CD4-positive, alpha-beta memory T cell (primary cell): ENCODE measurements at regions not wholly inside any gene's neighbourhood (a gene's known extent, or its start where the extent isn't known, plus 50 kb on each side); places are given as distances from the start of the nearest gene placed in this dataset.

ENCODE experiments used
- CTCF ChIA-PET: fragments of 350-600 bp; sonication (Branson Sonifier 250); formaldehyde crosslinking; loops from one replicate; lab custom pipeline; 2021; ENCODE audit warnings: inconsistent platforms; ENCODE audit not compliant: partially characterized antibody; lab: Charles Lee
- POLR2A ChIA-PET: fragments of 350-600 bp; sonication (Branson Sonifier 250); formaldehyde crosslinking; loops from one replicate; lab custom pipeline; 2021; ENCODE audit not compliant: partially characterized antibody; lab: Charles Lee
- DNase-seq, 5 donors: peaks; one replicate each; pipeline versions ENCODE4 v3.0.0 to v3.0.0-alpha.2; 2020 to 2022; ENCODE audit warnings: mixed read lengths in 1 of 5
- H3K27ac ChIP-seq: one replicate; pipeline ENCODE4 v1.7.0; 2013; ENCODE audit warnings: low read depth, low read length
- H3K27me3 ChIP-seq: 2 replicates; pipeline ENCODE4 v1.7.0; 2013; ENCODE audit warnings: mild to moderate bottlenecking, low read length, moderate library complexity; ENCODE audit not compliant: insufficient read depth
- H3K36me3 ChIP-seq: 2 replicates; pipeline ENCODE4 v1.7.0; 2013; ENCODE audit warnings: mild to moderate bottlenecking, low read length, moderate library complexity; ENCODE audit not compliant: insufficient read depth
- H3K4me1 ChIP-seq: 2 replicates; pipeline ENCODE4 v1.7.0; 2013; ENCODE audit warnings: mild to moderate bottlenecking, low read length, moderate library complexity; ENCODE audit not compliant: insufficient read depth
- H3K4me3 ChIP-seq, 2 donors: one replicate each; pipeline ENCODE4 v1.7.0; 2013; ENCODE audit warnings: low read length in 2 of 2, mild to moderate bottlenecking in 1 of 2
- H3K9me3 ChIP-seq, 2 donors: one replicate each; pipeline ENCODE4 v1.7.0; 2013; ENCODE audit warnings: low read length in 2 of 2, control low read depth in 1 of 2; ENCODE audit not compliant: control insufficient read depth in 1 of 2
- H3K27ac Mint-ChIP-seq, 7 donors: one replicate each; pipeline ENCODE4 v1.8.0; 2020 to 2021; ENCODE audit warnings: mixed read lengths in 7 of 7, mild to moderate bottlenecking in 6 of 7, inconsistent platforms in 3 of 7, moderate library complexity in 3 of 7
- H3K27me3 Mint-ChIP-seq, 2 donors: one replicate each; pipeline ENCODE4 v1.8.0; 2020 to 2021; ENCODE audit warnings: mixed read lengths in 2 of 2
- H3K36me3 Mint-ChIP-seq, 2 donors: one replicate each; pipeline ENCODE4 v1.8.0; 2020 to 2021; ENCODE audit warnings: mixed read lengths in 2 of 2, inconsistent platforms in 1 of 2, mild to moderate bottlenecking in 1 of 2
- H3K4me1 Mint-ChIP-seq, 4 donors: one replicate each; pipeline ENCODE4 v1.8.0; 2020 to 2021; ENCODE audit warnings: mixed read lengths in 4 of 4, mild to moderate bottlenecking in 1 of 4
- H3K4me3 Mint-ChIP-seq, 8 donors: one replicate each; pipeline ENCODE4 v1.8.0; 2020 to 2021; ENCODE audit warnings: mixed read lengths in 8 of 8, mild to moderate bottlenecking in 7 of 8, moderate library complexity in 6 of 8, inconsistent platforms in 3 of 8
- H3K9me3 Mint-ChIP-seq, 8 donors: one replicate each; pipeline ENCODE4 v1.8.0; 2020 to 2021; ENCODE audit warnings: mixed read lengths in 8 of 8, mild to moderate bottlenecking in 5 of 8, inconsistent platforms in 3 of 8, moderate library complexity in 1 of 8
- intact Hi-C: fragments of 100-400 bp; cut with micrococcal nuclease; formaldehyde crosslinking; loops from one replicate; pipeline ENCODE4 v1.15.1; 2023

DNA sequence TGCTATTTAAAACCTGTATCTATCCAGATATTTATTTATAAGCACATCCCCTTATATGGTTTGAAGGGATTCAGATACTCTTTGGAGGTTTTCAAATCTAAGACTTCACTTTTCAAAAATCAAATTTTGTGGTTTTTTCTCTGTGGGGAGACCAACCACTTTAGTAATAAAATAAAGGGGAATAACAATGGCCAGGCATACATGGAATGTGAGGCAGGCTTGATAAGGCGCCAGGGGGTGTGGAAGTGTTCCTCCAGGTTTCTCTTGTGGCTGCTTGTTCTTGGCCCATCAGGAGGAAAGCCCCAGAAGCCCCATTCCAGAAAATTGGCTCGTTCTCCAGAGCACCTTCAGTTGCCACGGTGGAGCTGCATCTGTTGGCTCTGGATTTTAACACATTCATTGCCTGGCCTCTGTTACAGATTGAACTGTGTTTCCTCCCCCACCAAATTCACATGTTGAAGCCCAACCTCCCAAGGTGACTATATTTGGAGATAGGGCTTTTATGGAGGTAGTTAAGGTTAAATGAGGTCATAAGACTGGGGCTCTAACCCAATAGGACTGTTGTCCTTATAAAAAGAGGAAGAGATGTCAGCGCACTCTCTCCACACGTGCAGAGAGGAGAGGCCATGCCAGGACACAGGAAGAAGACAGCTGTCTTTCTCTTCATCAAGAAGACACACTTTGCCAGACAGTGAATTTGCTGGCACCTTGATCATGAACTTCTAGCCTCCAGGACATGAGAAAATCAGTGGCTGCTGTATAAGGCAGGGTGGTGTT, 195.9 kb downstream of the TMEM38B start:
- DNase-seq, result no peak
- no peak overlapping the region for H3K27ac Mint-ChIP-seq
- H3K4me3 Mint-ChIP-seq, result no peak overlapping the region
- ChIA-PET POLR2A (no interaction called here), CTCF (interaction anchor here (2.4 kb wide), 1 partner anchor 8 kb away, joined by 13 read pairs; no protein-coding TSS in a partner anchor)
- H3K27me3 Mint-ChIP-seq, result no peaks in the 10 kb centered on the region
- no peaks in the 10 kb centered on the region for H3K9me3 ChIP-seq
- no peaks in the 10 kb centered on the region for H3K4me1 Mint-ChIP-seq
- H3K36me3 ChIP-seq, result no peaks in the 10 kb centered on the region
- no peaks in the 10 kb centered on the region for H3K4me1 ChIP-seq
- H3K36me3 Mint-ChIP-seq, result no peaks in the 10 kb centered on the region
- no peaks in the 10 kb centered on the region for H3K27me3 ChIP-seq
- no peak overlapping the region for H3K27ac ChIP-seq
- intact Hi-C loops, result no loop called here
- H3K4me3 ChIP-seq, result no peak overlapping the region
- no peaks in the 10 kb centered on the region for H3K9me3 Mint-ChIP-seq

DNA sequence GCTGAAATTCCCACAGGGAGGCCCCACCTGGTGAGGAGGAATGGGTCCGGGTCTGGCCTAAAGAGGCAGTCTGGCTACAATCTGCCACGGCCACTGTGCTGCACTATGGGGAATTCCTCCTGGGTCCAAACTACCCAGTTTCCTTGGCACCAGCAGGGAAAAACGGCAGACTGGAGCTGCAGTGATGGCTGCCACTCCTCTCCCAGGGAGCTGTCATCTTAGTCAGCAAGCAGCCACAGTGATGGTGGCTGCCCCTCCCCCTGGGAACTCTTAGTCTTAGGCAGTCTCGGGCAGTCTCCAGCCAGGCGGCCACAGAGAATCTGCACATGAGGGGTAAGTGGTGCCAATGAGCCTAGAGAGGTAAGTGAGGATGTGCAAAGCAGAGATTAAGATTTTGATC, 205.8 kb downstream of the TMEM38B start:
- no peak for DNase-seq
- no peak overlapping the region for H3K4me3 Mint-ChIP-seq
- H3K27ac ChIP-seq, result no peak overlapping the region
- no peaks in the 10 kb centered on the region for H3K27me3 ChIP-seq
- no peaks in the 10 kb centered on the region for H3K9me3 ChIP-seq
- no peak overlapping the region for H3K4me3 ChIP-seq
- ChIA-PET CTCF (no interaction called here), POLR2A (no interaction called here)
- H3K27ac Mint-ChIP-seq, result no peak overlapping the region
- no peaks in the 10 kb centered on the region for H3K36me3 ChIP-seq
- H3K9me3 Mint-ChIP-seq, result peaks cover 0 to 4% (median 1%) of the 10 kb centered on the region in 8 donors
- H3K36me3 Mint-ChIP-seq, result no peaks in the 10 kb centered on the region
- no peaks in the 10 kb centered on the region for H3K4me1 Mint-ChIP-seq
- intact Hi-C loops, result no loop called here
- no peaks in the 10 kb centered on the region for H3K4me1 ChIP-seq
- peaks cover 0 to 3% of the 10 kb centered on the region in 2 donors for H3K27me3 Mint-ChIP-seq

DNA sequence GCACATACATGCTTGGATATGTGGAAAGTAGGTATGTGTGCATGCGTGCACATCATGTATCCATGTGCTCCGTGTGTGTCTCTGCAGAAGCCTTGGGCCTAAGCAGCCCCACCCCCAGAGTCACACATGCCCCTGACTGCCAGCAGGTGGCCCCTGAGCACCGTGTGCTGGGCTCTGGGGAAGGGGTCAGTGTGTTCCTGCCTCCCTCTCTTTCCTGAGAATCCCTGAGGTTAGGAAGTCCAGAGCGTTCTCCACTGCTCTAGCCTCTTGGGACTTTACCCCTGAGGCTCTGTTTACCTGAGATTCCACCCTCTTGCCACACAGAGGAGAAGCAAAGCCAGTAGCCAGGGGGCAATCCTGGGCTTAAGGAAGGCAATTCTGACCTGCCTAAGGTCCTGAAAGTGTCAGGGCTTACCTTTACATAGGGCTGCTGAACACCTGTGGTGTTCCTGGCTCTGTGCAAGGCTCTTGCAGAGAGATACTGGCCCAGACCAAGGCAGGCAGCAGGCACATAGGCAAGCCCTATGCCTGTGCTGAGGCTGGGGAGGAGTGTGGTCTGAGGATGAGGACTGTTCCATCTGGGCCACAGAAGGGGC, 207.3 kb downstream of the TMEM38B start:
- no peak overlapping the region for H3K27ac Mint-ChIP-seq
- Histone ChIP-seq H3K27me3 (no peaks in the 10 kb centered on the region), H3K36me3 (no peaks in the 10 kb centered on the region), H3K27ac (no peak overlapping the region), H3K4me1 (no peaks in the 10 kb centered on the region), H3K4me3 (no peak overlapping the region), H3K9me3 (no peaks in the 10 kb centered on the region)
- no peak overlapping the region for H3K4me3 Mint-ChIP-seq
- peaks cover 0 to 3% of the 10 kb centered on the region in 2 donors for H3K27me3 Mint-ChIP-seq
- no peak for DNase-seq
- intact Hi-C loops, result no loop called here
- H3K4me1 Mint-ChIP-seq, result no peaks in the 10 kb centered on the region
- no peaks in the 10 kb centered on the region for H3K36me3 Mint-ChIP-seq
- POLR2A ChIA-PET, result no interaction called here
- CTCF ChIA-PET, result no interaction called here
- H3K9me3 Mint-ChIP-seq, result peaks cover 0 to 6% (median 0%) of the 10 kb centered on the region in 8 donors

DNA sequence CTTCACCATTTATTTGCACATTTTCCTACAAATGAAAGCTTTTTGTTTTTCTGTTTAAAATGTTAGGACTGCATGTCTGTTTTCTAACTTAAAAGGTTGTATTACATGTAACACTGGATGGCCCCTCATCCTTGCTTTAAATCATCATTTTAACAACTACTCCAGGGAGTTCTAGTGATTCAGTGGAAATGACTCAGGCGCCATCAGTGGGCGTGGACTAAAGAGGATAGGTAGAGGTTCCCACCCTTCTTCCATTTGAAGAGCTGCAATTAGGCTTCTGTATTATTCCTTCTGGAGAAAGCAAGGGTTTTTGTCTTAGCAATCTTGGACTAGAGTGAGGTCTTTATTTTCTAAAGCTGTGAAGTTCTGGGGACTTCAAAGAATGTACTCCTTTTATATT, 213.7 kb downstream of the TMEM38B start:
- H3K27me3 Mint-ChIP-seq, result peaks cover 0 to 3% of the 10 kb centered on the region in 2 donors
- H3K36me3 Mint-ChIP-seq, result no peaks in the 10 kb centered on the region
- peaks cover 0 to 6% (median 0%) of the 10 kb centered on the region in 8 donors for H3K9me3 Mint-ChIP-seq
- no peak overlapping the region for H3K4me3 Mint-ChIP-seq
- ChIA-PET CTCF (interaction anchor here (0.9 to 1.4 kb wide), 2 partner anchors 24 to 26 kb away, joined by 3 read pairs; no protein-coding TSS in a partner anchor), POLR2A (no interaction called here)
- intact Hi-C loops, result no loop called here
- H3K36me3 ChIP-seq, result no peaks in the 10 kb centered on the region
- H3K27me3 ChIP-seq, result no peaks in the 10 kb centered on the region
- H3K9me3 ChIP-seq, result no peaks in the 10 kb centered on the region
- H3K4me3 ChIP-seq, result no peak overlapping the region
- H3K4me1 Mint-ChIP-seq, result no peaks in the 10 kb centered on the region
- no peaks in the 10 kb centered on the region for H3K4me1 ChIP-seq
- no peak overlapping the region for H3K27ac ChIP-seq
- H3K27ac Mint-ChIP-seq, result no peak overlapping the region
- DNase-seq, result no peak

DNA sequence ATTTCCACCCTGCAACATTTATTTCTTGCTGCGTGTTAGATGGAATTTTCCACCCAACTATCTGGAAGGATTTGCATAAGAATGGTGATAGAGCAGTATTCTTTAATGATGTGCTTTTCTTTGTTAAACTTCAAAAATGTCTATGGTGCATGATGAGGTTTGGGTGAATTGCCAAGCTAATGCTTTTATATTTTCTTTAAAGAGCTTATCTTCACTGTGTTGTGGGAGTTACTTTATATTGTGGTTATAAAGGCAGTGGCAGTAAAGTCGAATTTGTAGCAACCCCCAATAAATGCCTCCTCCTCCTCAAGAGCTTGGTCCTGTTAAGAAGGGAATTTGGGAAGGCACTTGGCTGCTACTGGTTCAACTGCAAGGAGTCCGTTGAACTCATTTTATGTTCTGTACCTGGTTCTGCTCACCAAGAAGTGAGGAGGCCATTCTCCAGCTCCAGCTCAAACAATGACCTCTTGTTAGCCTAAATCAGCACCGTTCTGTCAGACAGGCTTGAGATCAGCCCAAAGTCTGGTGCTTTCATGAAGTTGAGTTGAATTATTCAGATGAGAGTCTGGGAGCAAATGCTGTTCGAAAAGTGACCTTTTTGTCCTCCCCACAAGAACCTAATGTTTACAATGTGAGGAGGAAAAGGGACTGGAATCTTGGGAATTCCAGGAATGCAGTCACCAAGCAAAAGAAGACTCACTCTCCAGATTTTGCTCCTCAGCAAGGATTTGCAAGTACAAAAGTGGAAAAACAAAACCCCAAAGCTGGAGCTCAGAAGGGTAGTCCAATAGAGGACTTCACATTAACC, 217.0 kb downstream of the TMEM38B start:
- H3K27ac ChIP-seq, result no peak overlapping the region
- Mint-ChIP-seq H3K27me3 (peaks cover 0 to 1% of the 10 kb centered on the region in 2 donors), H3K9me3 (peaks cover 0 to 4% (median 0%) of the 10 kb centered on the region in 8 donors), H3K27ac (no peak overlapping the region), H3K4me3 (no peak overlapping the region), H3K4me1 (no peaks in the 10 kb centered on the region), H3K36me3 (no peaks in the 10 kb centered on the region)
- no peaks in the 10 kb centered on the region for H3K36me3 ChIP-seq
- no peak overlapping the region for H3K4me3 ChIP-seq
- ChIA-PET CTCF (no interaction called here), POLR2A (interaction anchor here (0.5 kb wide), 1 partner anchor 18 kb away, joined by 7 read pairs; no protein-coding TSS in a partner anchor)
- no peaks in the 10 kb centered on the region for H3K9me3 ChIP-seq
- H3K27me3 ChIP-seq, result no peaks in the 10 kb centered on the region
- no peaks in the 10 kb centered on the region for H3K4me1 ChIP-seq
- no peak for DNase-seq
- intact Hi-C loops, result no loop called here

DNA sequence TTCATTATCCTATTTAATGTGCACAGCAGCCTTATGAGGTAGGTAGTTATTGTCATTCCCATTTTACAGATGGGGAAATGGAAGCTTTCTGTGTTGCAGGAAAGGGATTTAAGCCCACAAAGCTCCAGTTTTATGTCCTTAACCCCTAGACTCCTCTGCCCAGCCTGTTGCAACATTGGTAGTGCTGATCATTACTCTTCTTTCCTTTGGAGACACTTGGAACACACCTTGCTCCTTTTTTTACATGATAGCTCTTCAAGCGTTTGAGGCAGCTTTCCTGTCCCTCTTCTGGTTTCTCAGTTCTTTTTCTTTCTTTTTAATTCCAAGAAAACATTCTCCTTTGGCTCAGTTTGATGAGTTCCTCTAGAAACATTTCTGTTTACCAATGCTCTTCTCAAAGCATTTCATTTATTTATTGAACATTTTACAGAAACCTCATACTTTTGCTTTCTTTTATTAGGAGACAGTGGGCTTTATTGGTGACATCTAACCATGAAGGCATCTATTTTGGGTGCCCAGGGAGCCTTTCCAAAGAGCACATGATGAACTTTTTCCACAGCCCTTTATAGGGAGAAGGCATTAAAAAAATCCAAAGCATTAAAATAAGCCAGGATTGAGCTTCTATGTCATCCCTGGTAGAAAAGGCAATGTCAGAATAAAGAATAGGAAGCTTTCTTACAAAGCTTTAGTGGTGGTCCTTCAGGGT, 218.0 kb downstream of the TMEM38B start:
- Mint-ChIP-seq H3K4me3 (no peak overlapping the region), H3K27me3 (peaks cover 0 to 1% of the 10 kb centered on the region in 2 donors), H3K27ac (no peak overlapping the region), H3K4me1 (no peaks in the 10 kb centered on the region), H3K36me3 (no peaks in the 10 kb centered on the region), H3K9me3 (peaks cover 0 to 2% (median 0%) of the 10 kb centered on the region in 8 donors)
- H3K9me3 ChIP-seq, result no peaks in the 10 kb centered on the region
- H3K36me3 ChIP-seq, result no peaks in the 10 kb centered on the region
- POLR2A ChIA-PET, result no interaction called here
- intact Hi-C loops, result no loop called here
- CTCF ChIA-PET, result no interaction called here
- no peak overlapping the region for H3K27ac ChIP-seq
- no peaks in the 10 kb centered on the region for H3K4me1 ChIP-seq
- H3K27me3 ChIP-seq, result no peaks in the 10 kb centered on the region
- no peak overlapping the region for H3K4me3 ChIP-seq
- DNase-seq, result no peak
